Stimulated activated naive B cell treated with anti-CD40 and anti-IgM and Interleukin-4, amounts not matched to agents 10 μg/mL and 1 μg/mL and 100 μg/mL, for 72 hours (primary cell): ENCODE measurements at regions not wholly inside any gene's neighbourhood (a gene's known extent, or its start where the extent isn't known, plus 50 kb on each side); places are given as distances from the start of the nearest gene placed in this dataset.
A peak's percentile ranks its signal among the peaks of the same experiment; 100 is the strongest.
"Not testable (repeated sequence)": the region's sequence is repeated elsewhere in the genome, so short reads cannot be mapped to it uniquely, and the experiment has no call there.

Source experiments
- ATAC-seq, 2 donors: fragments of 150-1000 bp; cut with Tn5 transposase; replicated peaks; 2 replicates each; pipeline ENCODE4 v1.10.0; 2021; ENCODE audit warnings: moderate library complexity in 1 of 2
- DNase-seq: peaks from one replicate; pipeline ENCODE4 v3.0.0; 2021
- H3K27ac Mint-ChIP-seq: one replicate; pipeline ENCODE4 v1.8.0; 2022; ENCODE audit warnings: mild to moderate bottlenecking, mixed read lengths
- H3K27me3 Mint-ChIP-seq, 2 donors: one replicate each; pipeline ENCODE4 v1.8.0; 2022; ENCODE audit warnings: mixed read lengths in 2 of 2
- H3K36me3 Mint-ChIP-seq, 2 donors: one replicate each; pipeline ENCODE4 v1.8.0; 2022; ENCODE audit warnings: mixed read lengths in 2 of 2, mild to moderate bottlenecking in 1 of 2
- H3K4me1 Mint-ChIP-seq, 2 donors: one replicate each; pipeline ENCODE4 v1.8.0; 2022; ENCODE audit warnings: mixed read lengths in 2 of 2, mild to moderate bottlenecking in 1 of 2
- H3K4me3 Mint-ChIP-seq, 2 donors: one replicate each; pipeline ENCODE4 v1.8.0; 2022; ENCODE audit warnings: mild to moderate bottlenecking in 2 of 2, mixed read lengths in 2 of 2, moderate library complexity in 1 of 2
- H3K9me3 Mint-ChIP-seq, 2 donors: one replicate each; pipeline ENCODE4 v1.8.0; 2022; ENCODE audit warnings: mixed read lengths in 2 of 2, mild to moderate bottlenecking in 1 of 2

GRCh38 chr7:85823396-85824080 is 636.7 kb upstream of the SEMA3D start:
- DNase-seq (no peak), ATAC-seq (no peak)
- Mint-ChIP-seq H3K9me3 (peaks cover 2 to 5% of the 10 kb centered on the region in 2 donors), H3K4me3 (no peak overlapping the region), H3K27me3 (no peaks in the 10 kb centered on the region), H3K27ac (no peak overlapping the region), H3K4me1 (no peaks in the 10 kb centered on the region), H3K36me3 (no peaks in the 10 kb centered on the region)

DNA sequence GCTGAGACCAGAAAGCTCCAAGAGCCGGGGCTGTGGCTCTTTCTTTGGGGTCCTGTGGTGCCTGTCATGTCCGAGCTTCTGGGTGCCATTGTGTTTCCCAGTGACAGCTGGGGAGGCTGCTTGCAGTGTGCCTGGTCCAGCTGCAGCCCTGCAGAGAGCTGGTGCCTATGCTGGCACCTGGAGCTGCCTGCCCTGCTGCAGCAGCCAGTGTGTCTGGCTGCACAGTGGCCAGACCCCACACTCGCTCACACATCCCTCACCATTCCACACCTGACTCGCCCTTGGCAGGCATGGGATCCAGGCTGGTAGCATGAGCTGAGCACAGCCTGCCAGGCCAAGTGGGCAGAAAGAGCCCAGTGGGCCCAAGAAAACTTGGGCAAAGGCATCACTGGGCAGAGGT is 635.1 kb upstream of the SEMA3D start:
- Mint-ChIP-seq H3K4me3 (no peak overlapping the region), H3K27me3 (no peaks in the 10 kb centered on the region), H3K9me3 (peaks cover 2 to 5% of the 10 kb centered on the region in 2 donors), H3K36me3 (no peaks in the 10 kb centered on the region), H3K4me1 (no peaks in the 10 kb centered on the region), H3K27ac (no peak overlapping the region)
- DNase-seq (no peak), ATAC-seq (no peak)

DNA sequence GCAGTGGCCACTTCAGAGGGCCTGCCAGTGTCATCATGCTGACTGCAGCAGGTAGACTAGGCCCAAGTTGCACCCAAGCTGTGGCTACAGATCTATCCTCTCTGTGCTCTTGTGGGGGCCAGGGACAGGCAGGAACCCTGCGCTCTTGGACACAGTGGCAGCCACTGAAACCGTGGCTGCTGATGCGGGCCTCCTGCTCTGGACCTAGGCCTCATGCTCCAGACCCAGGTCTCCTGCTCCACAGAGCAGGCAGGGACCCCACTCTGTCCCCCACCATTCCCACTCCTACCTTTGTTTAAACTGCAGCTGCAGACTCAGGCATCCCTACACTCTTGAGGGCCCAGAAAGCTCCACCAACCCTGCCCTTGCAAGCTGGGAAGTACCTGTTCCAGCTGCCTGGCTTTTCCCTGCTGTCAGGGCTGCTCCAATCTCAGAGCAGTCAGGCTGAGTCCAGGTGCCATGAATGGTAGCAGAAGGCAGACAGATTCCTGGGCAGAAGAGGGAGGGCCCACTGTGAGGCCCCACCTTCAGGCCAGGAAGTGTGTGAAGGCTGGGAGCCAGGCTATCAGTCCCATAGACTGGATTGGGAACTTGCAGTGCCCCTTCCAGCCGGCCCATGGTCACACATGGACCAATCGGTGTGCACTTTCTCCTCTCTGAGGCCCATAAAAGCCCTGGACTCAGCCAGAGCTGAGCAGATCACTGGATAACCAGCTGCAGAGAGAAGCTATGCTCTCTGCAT is 634.0 kb upstream of the SEMA3D start:
- Mint-ChIP-seq H3K27me3 (no peaks in the 10 kb centered on the region), H3K4me3 (no peak overlapping the region), H3K9me3 (peaks cover 2 to 5% of the 10 kb centered on the region in 2 donors), H3K27ac (no peak overlapping the region), H3K4me1 (no peaks in the 10 kb centered on the region), H3K36me3 (no peaks in the 10 kb centered on the region)
- DNase-seq (no peak), ATAC-seq (peak in 1 of 2 donors; percentile 19)

GRCh38 chr7:85815526-85815925 is 628.7 kb upstream of the SEMA3D start:
- Mint-ChIP-seq H3K27ac (no peak overlapping the region), H3K9me3 (no peaks in the 10 kb centered on the region), H3K4me1 (no peaks in the 10 kb centered on the region), H3K4me3 (no peak overlapping the region), H3K36me3 (no peaks in the 10 kb centered on the region), H3K27me3 (no peaks in the 10 kb centered on the region)
- DNase-seq = no peak
- ATAC-seq = no peak

- no peaks in the 10 kb centered on the region for H3K4me1 Mint-ChIP-seq
- ATAC-seq = no peak
- no peak overlapping the region for H3K27ac Mint-ChIP-seq
Measured at GRCh38 chr7:85806321-85806720, 619.5 kb upstream of the SEMA3D start.

DNA sequence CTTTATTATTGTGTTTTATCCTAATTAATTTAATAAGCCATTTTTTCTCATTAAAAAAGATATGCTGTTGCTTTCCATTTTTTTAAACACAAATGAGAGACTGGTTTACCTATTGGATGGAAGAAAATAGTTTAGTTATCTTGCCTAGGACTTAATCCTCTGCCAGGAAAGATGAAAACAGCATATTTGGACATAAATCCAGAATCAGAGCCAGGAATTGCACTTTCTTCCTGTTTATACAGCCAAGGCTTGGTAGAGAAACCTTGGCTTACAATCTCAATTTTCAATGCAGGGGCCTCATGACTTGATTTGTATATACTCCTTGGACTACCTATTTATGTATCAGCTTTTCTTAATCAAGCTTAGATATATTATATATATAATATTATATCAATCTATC is 618.8 kb upstream of the SEMA3D start:
- Mint-ChIP-seq H3K4me1 (no peaks in the 10 kb centered on the region), H3K9me3 (no peaks in the 10 kb centered on the region), H3K27ac (no peak overlapping the region), H3K36me3 (no peaks in the 10 kb centered on the region), H3K4me3 (no peak overlapping the region), H3K27me3 (no peaks in the 10 kb centered on the region)
- ATAC-seq = no peak
- DNase-seq = no peak

More at GRCh38 chr7:85806321-85806720, 619.5 kb upstream of the SEMA3D start:
- H3K27me3 Mint-ChIP-seq = no peaks in the 10 kb centered on the region
- DNase-seq = no peak
- H3K9me3 Mint-ChIP-seq = no peaks in the 10 kb centered on the region
- H3K4me3 Mint-ChIP-seq = no peak overlapping the region
- H3K36me3 Mint-ChIP-seq = no peaks in the 10 kb centered on the region

DNA sequence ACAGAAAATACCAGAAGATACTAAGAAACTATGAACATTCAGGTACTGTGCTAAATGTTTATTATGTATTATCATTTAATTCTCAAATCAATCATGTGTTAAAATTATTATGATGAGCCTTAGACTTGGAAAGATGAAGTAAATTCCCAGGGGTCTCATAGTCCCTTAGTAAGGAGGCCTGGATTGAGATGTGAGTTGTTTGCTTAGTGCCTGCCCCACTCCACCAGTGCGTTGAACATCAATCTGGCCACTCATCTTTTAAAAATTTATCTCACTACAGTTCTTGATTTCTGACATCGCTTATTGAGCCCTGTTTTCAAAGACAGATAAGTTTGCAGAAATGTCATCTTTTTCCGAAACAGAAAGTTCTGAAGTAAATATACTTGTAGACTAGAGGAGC is 618.4 kb upstream of the SEMA3D start:
- no peaks in the 10 kb centered on the region for H3K9me3 Mint-ChIP-seq
- no peak for ATAC-seq
- no peak overlapping the region for H3K27ac Mint-ChIP-seq
- DNase-seq = no peak
- no peak overlapping the region for H3K4me3 Mint-ChIP-seq
- H3K4me1 Mint-ChIP-seq = no peaks in the 10 kb centered on the region
- no peaks in the 10 kb centered on the region for H3K27me3 Mint-ChIP-seq
- no peaks in the 10 kb centered on the region for H3K36me3 Mint-ChIP-seq

DNA sequence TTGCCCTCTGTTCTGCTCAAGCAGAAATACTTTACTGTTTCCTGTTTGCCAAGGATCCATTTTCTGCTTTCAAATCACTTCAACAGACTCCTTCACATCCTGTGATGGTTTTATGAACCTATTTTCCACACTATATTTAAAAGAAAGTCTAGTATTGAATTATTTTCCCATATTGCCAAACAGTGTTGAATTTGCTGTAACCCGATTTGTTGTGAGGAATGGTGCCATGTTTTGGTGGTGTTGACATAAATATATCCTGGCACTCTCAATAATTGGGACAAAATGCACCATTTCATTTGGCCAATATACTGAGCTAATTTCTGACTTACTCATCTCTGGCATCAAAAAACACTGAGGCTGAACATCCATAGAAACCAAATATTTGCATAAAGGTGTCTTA is 615.4 kb upstream of the SEMA3D start:
- Mint-ChIP-seq H3K9me3 (peaks cover 0 to 2% of the 10 kb centered on the region in 2 donors), H3K4me3 (no peak overlapping the region), H3K27me3 (no peaks in the 10 kb centered on the region), H3K4me1 (no peaks in the 10 kb centered on the region), H3K36me3 (no peaks in the 10 kb centered on the region), H3K27ac (no peak overlapping the region)
- DNase-seq (no peak), ATAC-seq (no peak)

- peaks cover 0 to 5% of the 10 kb centered on the region in 2 donors for H3K9me3 Mint-ChIP-seq
- no peaks in the 10 kb centered on the region for H3K4me1 Mint-ChIP-seq
- no peaks in the 10 kb centered on the region for H3K36me3 Mint-ChIP-seq
- H3K27ac Mint-ChIP-seq = no peak overlapping the region
- DNase-seq (no peak), ATAC-seq (no peak)
- H3K4me3 Mint-ChIP-seq = no peak overlapping the region
- H3K27me3 Mint-ChIP-seq = no peaks in the 10 kb centered on the region
Measured at GRCh38 chr7:85796956-85797355, 610.1 kb upstream of the SEMA3D start.

DNA sequence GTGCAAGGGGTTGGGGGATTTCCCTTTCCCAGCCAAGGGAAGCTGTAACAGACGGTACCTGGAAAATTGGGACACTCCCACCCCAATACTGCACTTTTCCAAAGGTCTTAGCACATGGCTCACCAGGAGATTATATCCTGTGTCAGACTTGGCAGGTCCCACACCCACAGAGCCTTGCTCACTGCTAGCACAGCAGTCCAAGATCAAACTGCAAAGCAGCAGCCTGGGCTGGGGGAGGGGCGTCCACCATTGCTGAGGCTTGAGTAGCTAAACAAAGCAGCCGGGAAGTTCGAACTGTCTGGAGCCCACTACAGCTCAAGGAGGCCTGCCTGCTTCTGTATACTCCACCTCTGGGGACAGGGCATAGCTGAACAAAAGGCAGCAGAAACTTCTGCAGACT is 604.2 kb upstream of the SEMA3D start:
- not testable (repeated sequence) for H3K4me1 Mint-ChIP-seq, H3K9me3 Mint-ChIP-seq, H3K27ac Mint-ChIP-seq, H3K36me3 Mint-ChIP-seq, ATAC-seq, H3K4me3 Mint-ChIP-seq, H3K27me3 Mint-ChIP-seq, DNase-seq

DNA sequence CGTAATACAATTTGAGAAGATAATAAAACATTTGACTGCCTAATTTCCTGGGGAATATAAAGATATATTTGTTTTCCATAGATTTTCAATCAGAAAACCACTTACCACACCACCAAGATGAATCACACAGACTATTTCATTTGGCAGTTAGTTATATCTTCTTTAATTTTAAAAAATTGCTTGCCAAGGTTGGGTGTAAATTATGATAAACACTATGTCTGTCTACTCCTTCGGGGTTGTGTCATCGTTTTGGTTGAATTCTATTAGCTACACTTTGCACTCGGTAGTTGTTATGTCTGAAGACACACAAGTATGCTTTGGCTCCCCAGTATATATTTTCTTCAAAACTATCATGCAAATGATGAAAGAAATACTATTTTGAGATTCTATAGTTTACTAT is 594.8 kb upstream of the SEMA3D start:
- Mint-ChIP-seq H3K36me3 (no peaks in the 10 kb centered on the region), H3K27ac (no peak overlapping the region)

GRCh38 chr7:85776691-85777345 is 590.0 kb upstream of the SEMA3D start:
- ATAC-seq (no peak), DNase-seq (no peak)
- H3K27me3 Mint-ChIP-seq = no peaks in the 10 kb centered on the region
- no peak overlapping the region for H3K27ac Mint-ChIP-seq
- no peaks in the 10 kb centered on the region for H3K4me1 Mint-ChIP-seq
- no peaks in the 10 kb centered on the region for H3K36me3 Mint-ChIP-seq
- no peaks in the 10 kb centered on the region for H3K9me3 Mint-ChIP-seq
- no peak overlapping the region for H3K4me3 Mint-ChIP-seq

More for the DNA sequence above, 594.8 kb upstream of the SEMA3D start:
- Mint-ChIP-seq H3K4me1 (no peaks in the 10 kb centered on the region), H3K9me3 (peaks cover 4 to 8% of the 10 kb centered on the region in 2 donors), H3K4me3 (no peak overlapping the region), H3K27me3 (no peaks in the 10 kb centered on the region)
- DNase-seq = no peak
- ATAC-seq = no peak

GRCh38 chr7:85775431-85775830 is 588.6 kb upstream of the SEMA3D start:
- DNase-seq (no peak), ATAC-seq (no peak)
- Mint-ChIP-seq H3K36me3 (no peaks in the 10 kb centered on the region), H3K4me1 (no peaks in the 10 kb centered on the region), H3K27me3 (no peaks in the 10 kb centered on the region), H3K4me3 (no peak overlapping the region), H3K9me3 (no peaks in the 10 kb centered on the region), H3K27ac (no peak overlapping the region)

DNA sequence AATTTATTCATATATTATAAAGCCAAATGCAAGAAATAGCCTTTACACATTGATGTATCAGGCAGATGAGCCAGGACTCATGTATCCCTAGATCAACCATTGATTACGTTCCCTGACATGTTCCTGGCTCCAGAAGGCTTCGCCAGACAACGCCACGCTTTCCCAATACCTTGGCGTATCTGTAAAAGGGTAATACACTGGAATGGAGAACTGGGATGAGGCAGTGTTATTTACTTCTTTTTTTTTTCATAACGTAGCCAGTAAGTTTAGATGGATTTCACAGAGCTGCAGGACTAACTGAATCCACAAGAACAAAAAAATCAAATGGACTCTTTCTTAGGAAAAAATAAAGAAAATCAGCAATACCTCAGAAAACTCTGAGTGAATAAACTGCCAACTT is 588.1 kb upstream of the SEMA3D start:
- H3K4me1 Mint-ChIP-seq = no peaks in the 10 kb centered on the region
- ATAC-seq = no peak
- H3K4me3 Mint-ChIP-seq = no peak overlapping the region
- no peak for DNase-seq
- no peaks in the 10 kb centered on the region for H3K27me3 Mint-ChIP-seq
- no peaks in the 10 kb centered on the region for H3K36me3 Mint-ChIP-seq
- no peaks in the 10 kb centered on the region for H3K9me3 Mint-ChIP-seq
- no peak overlapping the region for H3K27ac Mint-ChIP-seq
